GM12873 (cell line): ENCODE measurements at regions not wholly inside any gene's neighbourhood (a gene's known extent, or its start where the extent isn't known, plus 50 kb on each side); places are given as distances from the start of the nearest gene placed in this dataset.

Experiments
- CTCF ChIP-seq: IDR thresholded peaks from 2 replicates; pipeline ENCODE4 v1.5.1; 2012; ENCODE audit warnings: low read depth, mild to moderate bottlenecking, moderate library complexity, low read length, control low read depth; ENCODE audit not compliant: insufficient read depth; ENCODE audit errors: missing control alignments

DNA sequence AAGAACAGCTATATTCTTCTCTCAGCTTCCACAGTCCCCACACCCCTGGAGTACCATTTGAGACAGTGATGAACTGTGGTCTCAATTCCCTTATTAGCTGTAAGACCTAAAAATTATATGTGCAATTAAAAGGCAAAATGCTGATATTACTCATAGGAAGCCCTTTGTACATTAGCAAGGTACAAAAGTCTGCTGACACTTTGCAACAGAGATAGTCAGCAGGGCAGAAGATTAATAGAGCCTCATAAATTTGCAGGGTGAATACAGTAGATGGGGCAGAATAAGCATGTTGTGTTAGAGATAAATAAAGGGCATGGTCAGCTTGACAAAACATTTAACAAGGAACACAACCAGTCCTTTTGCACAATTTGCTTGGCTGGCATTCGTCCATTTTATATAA lies 210.0 kb upstream of the OBI1 start:
- no peak for TF ChIP-seq CTCF

- TF ChIP-seq CTCF = no peak
Measured at GRCh38 chr13:78867655-78868054, 208.7 kb upstream of the OBI1 start.

- no peak for TF ChIP-seq CTCF
Measured at GRCh38 chr13:78862446-78862845, 203.5 kb upstream of the OBI1 start.

DNA sequence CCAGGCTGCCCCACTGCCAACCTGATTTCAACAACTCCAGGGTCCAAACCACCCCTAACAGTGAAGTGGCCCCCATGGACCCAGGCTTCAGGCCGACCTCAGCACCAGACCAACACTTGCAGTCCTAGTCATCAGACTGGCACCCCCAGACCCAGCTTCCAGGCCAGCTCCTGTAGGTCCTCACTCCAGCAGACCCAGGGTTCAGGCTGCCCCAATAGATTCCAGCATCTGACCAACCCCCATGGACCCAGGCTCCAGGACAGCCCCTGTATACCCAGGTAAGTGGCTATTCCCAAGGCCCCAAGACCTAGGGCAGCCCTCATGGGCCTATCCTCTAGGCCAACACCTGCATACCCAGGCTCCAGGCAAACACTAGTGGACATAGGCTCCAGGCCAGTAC lies 193.8 kb upstream of the OBI1 start:
- no peak for TF ChIP-seq CTCF

DNA sequence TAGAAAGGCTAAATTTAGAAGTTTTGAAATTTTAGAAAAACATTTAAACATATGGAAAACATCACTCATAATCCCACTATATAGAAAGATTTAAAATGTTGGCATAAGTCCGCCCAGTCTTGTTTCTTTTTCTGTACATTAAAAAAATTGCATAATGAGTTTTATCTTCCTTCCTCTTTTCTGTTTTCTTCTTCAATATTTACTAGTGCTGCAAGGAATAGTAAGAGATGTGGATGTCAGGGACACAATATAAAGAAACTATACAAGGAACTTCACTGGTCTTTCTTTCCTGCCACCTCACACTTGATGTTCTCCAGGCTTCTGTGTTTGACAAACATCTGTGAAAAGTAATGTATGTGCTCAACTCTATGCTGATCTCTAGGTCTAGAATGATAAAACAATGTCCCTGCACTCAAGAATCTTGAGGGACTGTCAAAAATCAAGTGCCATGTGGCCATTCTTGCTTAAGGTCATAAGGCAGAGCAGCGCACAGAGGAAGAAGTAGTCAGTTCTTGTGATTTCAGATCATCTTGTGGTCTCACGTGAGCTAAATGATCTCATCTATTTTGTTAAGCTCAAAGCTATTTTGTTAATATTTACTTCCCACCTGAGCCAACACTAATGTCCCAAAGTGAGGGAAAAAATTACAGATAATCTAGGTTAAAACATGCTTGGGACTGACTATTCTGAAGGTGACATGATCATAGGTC lies 186.9 kb upstream of the OBI1 start:
- no peak for TF ChIP-seq CTCF

- no peak for TF ChIP-seq CTCF
Measured at GRCh38 chr13:78844106-78844505, 185.2 kb upstream of the OBI1 start.

DNA sequence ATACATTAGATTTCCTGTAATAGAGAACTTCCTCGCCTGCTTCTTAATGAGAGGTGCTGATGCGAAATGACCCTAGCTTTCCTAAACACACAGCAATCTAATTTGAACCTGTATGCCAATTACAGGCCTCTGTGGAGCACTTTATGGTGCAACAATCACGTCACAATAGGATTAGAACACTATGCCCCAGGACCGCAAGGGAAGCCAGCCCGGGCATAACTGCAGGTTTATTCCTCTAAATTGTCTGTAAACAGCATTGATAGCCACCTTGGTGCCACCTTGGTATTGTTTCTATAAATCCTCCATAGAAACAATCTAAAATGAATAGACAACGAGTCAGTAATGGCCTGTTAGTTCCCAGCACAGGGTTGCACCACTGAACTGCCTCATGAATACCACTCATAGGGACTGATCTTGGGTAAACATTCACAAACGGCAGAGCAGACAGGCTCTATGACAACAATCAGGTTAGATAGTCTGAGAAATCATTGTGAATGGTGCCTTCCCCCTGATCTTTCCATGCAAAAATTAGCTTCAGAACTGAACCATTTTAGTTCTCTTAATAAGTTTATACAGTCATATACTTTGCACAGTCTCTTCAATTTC lies 182.5 kb upstream of the OBI1 start:
- no peak for TF ChIP-seq CTCF
